ENCODE measurements at regions not wholly inside any gene's neighbourhood (a gene's known extent, or its start where the extent isn't known, plus 50 kb on each side); places are given as distances from the start of the nearest gene placed in this dataset.

DNA sequence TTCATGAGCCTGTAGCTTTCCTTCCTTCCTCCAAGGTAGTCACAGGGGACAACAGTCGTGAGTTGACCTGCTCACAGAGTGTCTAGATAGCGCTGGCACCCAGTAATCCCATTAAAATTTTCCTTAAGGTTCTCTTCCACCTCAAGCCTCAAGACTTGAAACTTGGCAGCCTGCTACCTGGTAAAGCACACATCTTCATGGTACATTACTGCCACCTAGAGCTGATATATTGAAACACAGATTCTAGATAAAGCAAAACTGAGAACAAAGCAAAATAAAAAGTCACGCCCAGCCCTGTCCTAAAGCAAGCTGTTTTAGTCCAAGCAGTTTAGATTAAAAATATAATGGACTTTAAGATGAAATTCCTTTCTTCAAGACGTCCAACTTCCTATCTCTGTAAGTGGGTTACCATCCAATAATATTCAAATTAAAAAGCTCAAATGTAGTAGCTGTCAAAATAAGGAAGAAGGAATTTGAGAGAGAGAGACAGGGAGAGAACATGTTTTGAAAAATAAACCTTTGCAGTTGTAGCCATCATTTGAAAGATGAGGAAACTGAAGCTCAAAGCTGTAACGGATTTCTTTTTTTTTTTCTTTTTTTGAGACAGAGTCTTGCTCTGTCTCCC lies 50.7 kb upstream of the CD83 start:
- DNase-seq: no peak

- no peak for DNase-seq
These were observed 49.9 kb upstream of the CD83 start for GRCh38 chr6:14067656-14068055.

Measured in stimulated activated CD4-positive, alpha-beta T cell treated with anti-CD3 and anti-CD28 coated beads, Interleukin-2, amount 100 ng/mL, for 48 hours (primary cell).